HG02973 (cell line): ENCODE measurements at regions not wholly inside any gene's neighbourhood (a gene's known extent, or its start where the extent isn't known, plus 50 kb on each side); places are given as distances from the start of the nearest gene placed in this dataset.
"Not testable (repeated sequence)": the region's sequence is repeated elsewhere in the genome, so short reads cannot be mapped to it uniquely, and the experiment has no call there.

Source experiments
- ATAC-seq: cut with Tn5 transposase; IDR thresholded peaks from one replicate; pipeline ENCODE4 v1.9.1; 2021; ENCODE audit warnings: moderate library complexity; ENCODE audit not compliant: unreplicated experiment

DNA sequence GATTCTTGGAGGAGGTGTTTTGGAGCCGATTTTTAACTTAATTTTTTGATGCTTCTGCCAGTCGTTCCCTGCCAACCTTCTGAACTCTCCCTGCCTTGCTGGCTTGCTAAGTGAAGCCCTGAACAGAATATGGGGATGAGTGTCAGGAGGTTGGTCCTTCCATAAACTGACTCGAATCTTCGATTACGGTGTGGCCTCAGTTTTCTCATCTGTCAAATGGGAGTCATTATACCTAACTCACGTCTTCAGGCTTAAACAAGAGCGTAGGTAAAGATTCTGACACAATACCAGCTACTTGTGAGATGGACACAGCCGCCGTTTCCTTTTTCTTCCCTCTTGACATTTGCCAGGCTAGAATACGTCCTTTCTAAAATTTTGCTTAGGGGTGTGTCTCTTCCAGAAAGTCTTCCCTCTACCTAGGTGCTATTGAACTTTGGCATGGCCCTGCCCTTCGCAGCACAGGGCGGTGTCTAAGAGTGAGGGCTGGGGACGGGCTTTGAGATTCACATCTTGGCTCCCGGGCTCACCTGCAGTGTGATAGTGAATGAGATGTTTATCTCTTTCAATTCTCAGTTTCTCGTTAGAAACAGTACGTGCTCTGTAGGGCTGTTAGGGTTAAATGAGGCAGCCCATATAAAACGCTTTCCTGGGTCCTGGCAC lies 190.6 kb upstream of the SDK2 start:
- ATAC-seq: no peak

DNA sequence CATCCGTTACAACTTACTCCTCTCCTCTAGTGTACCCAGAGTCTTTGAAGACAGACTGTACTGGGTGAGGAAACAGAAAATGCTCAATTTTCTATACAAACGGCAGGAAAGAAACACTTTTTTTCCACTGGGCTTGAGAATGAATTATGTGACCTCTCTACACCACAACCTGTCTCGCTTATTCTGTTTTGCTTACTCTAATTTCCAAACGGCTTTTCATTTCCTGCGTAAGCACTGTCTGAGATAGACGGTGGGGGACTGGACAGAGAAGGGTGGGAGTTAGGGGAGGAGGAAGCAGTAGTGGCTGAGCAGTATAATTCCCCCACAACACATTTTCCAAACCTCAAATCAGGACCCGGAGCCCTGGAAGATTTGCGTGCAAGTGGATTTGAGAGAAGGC lies 191.4 kb upstream of the SDK2 start:
- no peak for ATAC-seq

DNA sequence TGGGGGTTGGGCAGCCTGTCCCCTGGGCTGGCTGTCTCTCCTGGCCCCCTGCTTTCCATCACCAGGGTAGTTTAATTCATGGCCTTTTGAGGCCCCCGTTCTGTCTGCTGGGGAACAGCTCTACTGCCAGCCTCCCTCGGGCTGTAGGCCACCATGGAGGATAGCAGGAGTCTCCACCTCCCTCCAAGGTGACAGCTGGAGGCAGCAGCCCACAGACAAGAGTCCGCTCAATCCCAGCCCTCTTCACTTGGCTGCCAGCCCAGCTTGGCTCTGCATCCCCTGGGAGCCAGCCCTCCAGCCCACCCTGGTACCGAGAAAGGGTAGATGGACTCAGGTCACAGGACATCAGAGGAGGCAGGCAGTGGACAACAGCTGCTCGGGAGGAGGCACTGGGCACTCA lies 194.6 kb upstream of the SDK2 start:
- no peak for ATAC-seq

DNA sequence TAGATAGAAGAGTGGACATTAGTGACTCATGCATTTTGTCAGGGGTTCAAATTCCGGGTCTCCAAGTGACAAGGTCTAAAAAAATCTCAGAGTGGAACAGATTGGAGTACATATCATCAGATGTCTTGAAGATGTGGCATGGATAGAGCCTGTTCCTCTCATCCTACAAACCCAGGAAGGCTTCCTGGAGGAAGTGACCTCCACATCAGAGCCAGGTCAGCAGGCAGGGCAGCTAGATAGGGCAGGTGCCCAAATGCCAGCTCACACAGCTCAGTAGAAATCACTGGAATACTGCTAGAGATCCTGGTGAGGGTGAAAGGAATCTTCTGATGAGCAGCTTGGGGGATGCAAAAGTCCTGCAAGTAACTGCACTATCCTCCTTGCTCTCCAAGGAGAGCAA lies 196.6 kb upstream of the SDK2 start:
- no peak for ATAC-seq

DNA sequence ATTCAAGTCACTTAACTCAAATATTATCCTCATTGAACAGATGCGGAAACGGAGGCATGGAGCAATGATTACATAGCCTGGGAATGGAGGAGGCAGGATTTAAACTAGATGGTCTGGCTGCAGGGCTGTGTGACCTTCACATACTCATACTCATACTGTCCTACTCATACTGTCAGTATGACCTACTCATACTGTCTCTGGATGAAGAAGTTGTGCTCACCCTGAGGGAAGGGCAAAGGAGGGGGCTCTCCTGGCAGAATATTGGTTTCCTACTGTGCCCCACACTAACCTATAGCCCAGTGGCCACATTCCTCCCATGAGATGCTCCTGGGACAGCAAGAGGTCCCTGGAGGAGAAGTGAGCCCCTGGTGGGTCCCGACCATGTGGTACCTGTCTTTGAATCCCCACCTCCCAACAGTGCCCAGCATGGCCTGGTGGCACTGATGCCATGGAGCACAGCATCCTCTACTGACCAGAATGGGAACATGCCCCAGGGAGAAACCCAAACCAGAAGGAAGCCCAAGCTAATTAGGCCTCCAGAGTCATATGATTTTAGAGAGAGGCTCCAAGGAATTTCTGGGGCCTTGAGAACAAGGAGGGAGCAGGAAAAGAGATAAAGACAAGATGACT lies 197.3 kb upstream of the SDK2 start:
- no peak for ATAC-seq

DNA sequence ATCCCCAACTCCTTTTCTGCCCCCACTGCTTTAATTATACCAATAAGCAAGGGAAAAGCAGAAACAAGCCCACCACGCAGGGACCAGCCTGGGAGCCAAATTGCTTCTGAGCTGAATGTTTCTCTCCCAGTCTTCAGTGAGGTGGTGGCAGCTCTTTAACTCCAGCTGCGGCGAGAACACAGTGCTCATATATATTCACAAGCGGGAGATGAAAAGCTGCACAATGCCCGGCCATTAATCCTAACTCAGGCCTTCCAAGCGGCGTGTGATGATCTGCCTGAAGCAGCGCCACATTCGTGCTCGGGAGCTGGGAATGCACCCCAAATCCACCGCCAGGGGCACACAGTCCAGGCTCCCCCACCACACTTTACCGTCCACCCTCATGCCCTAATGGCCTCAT lies 203.7 kb upstream of the SDK2 start:
- no peak for ATAC-seq

DNA sequence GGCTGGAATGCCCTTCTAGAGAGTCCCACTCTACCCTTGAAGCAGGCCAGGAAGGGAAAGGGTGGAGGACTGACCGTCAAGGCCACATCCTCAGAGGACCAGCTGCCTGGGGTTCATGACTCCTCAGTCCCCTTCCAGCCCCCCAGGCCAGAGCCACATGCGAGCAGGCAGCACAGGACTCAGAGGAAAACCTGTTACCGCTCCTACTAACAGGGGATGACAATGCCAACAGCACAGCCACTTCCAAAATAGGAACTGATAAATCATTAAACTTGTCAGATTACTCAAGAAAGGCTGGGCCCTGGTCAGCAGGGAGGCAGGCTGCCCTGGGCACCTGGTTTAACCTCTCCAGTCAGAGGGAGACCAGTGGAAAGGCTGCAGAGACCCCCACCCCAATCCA lies 206.2 kb upstream of the SDK2 start:
- no peak for ATAC-seq

DNA sequence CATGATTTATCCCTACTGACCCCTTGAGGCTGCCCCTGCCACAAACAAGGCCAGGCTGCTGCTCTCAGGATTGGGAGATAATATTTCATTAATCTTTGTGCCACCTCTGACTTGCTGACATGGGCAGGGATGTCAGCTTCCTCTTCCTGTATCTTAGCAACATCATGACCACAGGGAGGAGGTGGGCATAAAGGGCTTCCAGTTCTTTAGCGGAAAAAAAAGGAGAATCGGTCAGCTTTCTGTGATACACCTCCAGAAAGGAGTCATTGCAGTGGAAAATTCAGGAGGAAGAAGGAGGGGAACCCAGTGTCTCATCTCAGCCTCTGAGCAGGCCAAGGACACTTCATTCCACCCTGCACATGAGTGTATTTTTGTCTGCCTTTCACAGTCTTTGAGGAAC lies 206.8 kb upstream of the SDK2 start:
- ATAC-seq: no peak

DNA sequence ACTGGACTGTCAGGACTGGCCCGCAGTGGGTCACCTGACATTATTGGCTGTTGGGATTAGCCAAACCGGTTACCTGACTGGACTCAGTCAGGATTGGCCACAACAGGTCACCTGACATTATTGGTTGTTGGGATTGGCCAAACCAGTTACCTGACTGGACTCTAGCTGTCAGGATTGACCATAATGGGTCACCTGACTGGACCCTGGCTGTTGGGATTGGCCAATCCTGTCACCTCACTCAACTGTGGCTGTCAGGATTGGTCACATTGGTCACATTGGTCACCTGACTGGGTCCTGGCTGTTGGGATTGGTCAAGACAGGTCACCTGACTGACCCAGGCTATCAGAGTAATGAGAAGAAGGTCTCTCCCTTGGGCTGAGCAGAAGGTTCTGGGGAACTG lies 207.7 kb upstream of the SDK2 start:
- no peak for ATAC-seq

DNA sequence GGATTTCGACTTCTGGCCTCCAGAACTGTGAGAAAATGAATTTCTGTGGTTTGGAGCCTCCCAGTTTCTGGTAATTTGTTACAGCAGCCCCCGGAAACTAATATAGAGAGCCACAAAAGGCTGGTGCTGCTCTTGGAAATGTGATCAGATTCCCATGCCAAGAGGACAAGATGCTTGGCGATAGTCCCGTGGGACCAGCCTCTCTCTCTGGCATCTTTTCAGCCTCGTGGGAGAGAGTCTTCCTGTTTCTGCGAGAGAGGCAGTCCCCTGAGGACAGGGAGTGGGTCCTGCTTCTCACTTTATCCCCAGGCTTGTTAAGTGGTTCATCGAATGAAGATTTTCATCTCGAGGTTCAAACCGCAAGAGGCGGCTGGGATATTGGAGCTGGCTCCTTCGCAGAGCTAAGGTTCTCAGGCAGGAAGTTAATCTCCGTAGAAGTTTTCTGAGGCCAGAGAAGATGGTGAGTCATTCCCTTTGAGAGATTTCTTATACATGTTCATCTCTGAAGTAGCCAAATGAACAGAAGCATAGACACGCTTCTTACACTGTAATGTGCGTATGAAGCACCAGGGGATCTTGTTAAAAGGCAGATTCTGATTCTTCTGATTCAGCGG lies 211.6 kb upstream of the SDK2 start:
- ATAC-seq: no peak

DNA sequence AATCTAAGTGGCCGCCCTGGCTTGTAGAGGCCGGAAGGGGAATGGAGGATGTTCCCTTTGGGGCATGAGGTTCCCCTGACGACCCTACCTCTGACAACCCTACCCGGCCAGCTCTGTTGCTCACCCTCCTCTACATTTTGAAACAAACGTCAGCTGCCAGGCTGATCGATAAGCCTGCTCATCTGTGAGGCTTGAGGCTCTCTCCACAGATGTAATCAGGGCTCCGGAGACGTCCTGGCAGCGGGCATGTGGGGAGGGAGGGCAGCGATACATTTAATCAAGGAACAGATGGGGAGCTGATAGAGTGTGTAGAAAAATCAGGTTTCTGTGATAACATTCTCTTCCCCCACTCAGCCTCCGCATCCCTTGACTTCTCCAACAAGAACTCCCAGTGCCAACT lies 212.3 kb upstream of the SDK2 start:
- ATAC-seq: no peak

DNA sequence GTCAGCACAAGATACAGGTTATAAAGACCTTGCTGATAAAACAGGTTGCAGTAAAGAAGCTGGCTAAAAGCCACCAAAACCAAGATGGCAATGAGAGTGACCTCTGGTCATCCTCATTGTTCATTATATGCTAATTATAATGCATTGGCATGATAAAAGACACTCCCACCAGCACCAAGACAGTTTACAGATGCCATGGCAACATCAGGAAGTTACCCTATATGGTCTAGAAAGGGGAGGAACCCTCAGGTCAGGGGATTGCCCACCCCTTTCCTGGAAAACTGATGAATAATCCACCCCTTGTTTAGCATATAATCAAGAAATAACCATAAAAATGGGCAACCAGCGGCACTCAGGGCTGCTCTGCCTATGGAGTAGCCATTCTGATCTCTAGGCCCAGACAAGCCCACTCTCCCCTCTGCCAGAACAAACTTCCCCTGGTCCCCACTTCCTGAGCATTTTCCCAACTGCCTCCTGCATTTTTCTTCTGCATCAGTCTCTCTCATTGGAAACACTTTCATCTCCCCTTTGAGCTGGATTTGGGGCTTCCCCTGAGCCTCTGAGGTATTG lies 215.3 kb upstream of the SDK2 start:
- not testable (repeated sequence) for ATAC-seq

DNA sequence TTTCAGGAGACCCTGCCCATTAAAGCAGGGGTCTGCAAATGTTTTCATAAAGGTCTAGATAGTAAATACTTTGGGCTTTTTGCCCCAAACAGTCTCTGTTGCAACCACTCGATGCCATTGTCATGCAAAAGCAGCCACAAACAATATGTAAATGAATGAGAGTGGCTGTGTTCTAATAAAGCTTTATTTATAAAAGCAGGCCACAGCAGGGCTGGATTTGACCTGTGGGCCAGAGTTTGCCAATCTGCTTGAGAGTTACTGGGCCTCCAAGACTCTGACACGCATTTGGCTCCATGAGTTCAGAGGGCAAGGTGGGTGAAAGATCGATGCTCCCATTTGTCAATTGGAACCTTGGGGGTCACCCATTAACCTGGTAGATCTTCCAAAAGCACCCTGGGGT lies 217.3 kb upstream of the SDK2 start:
- ATAC-seq: no peak

DNA sequence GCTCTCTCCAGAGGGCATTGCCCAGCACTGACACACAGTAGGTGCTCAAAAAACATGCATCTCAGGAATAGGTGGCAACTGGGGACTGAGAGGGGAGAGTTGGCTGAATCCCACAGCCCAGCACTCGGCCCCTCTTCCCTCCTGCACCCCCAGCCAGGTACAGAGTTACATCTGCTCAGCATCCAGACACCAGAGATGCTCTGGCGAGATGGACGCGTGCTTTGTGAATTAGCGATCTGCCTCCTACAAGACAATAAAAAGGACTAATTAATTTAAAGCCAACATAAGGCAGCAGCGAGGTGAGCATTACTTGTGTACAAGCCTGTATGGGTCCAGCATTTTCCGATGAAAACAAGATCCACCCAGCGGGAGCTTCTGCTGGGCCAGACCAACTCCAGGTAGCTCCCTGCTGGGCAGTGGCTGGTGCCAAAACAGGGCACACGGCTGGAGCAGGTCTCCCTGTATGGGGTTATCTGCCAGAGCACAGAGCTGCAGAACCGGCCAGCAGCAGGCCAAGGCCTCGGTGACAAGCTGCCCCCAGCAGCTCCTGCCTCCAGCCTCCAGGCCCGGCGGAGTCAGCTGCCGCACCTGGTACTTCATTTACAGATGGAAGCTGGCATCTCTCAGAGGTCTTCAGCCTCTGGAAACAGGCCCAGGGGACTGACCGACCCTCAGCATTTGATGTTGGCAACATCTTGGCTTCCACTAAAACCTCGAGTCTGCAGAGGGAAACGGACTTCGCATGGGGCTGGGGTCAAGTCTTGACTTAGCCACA lies 219.7 kb upstream of the SDK2 start:
- ATAC-seq: no peak

DNA sequence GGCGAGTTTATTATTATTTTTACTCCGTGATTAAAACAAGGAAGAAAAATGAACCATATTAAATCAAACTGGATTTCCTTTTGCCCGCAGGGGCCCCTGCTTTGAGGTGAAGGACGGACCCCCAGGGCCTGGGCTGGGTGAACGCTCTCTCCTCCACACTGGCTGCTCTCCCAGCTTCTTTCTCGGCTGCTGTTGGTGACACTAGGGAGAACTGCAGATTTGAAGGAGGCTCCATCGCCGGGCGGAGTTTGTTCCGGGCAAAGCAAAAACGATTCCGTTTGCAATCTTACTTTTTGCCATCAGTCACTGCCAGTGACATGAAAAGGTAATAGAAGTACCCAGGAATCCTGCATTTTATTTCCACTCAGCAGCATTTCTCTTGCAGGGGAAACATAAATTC lies 221.6 kb upstream of the SDK2 start:
- no peak for ATAC-seq

DNA sequence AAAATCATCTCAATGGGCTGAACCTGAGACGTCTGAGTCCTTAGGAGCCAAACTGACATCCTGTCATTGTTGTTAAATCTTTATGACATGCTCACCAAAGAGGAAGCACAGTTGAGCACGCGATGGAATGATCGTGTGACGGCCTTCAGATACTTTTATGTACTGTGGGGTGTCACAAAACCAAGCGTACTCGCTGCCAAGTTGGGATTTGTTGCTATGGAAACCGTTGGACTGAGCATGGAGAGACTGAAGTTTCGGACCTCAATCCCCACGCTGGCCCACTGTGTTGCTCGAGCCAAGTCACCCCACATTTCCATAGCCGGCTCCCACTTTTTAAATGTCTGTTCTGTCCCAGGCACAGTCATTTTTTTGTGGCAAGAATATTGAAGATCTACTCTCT lies 222.8 kb upstream of the SDK2 start:
- ATAC-seq: no peak

DNA sequence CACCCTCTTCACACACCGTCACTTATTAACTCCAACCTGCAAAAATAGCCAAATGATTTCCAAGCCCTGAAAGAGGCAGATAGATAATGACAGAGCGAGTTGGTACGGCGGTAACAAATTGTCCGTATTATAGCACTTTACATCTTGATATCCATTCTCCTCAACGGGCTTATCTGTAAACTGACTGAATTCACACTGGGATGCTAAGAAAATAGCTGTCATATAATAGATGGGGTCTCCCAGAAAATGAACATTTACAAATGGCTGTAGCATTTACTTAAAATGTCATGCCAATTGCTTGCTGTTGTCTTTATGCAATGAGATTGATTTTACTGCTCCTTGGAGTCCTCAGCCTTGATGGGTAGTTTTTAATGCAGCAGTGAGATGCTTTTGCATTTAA lies 225.8 kb upstream of the SDK2 start:
- no peak for ATAC-seq

DNA sequence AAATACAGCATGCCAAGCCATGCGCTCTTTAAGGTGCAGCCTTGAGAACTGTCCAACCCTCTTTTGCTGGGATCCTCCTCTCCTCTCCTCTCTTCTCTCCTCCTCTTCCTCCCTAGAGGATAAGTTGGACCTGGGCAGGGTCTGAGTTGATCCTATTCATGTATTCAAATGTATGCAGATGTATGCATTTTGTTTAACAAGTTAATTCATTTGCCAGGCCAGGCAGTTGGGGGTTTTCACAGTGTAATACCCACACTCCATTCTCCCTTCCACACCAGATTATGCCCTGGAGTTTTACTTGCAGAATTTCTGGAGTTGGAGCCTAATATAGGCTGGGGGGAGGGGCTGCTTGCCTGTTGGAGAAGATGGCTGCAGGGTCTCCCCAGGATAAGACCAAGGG lies 226.2 kb upstream of the SDK2 start:
- no peak for ATAC-seq

DNA sequence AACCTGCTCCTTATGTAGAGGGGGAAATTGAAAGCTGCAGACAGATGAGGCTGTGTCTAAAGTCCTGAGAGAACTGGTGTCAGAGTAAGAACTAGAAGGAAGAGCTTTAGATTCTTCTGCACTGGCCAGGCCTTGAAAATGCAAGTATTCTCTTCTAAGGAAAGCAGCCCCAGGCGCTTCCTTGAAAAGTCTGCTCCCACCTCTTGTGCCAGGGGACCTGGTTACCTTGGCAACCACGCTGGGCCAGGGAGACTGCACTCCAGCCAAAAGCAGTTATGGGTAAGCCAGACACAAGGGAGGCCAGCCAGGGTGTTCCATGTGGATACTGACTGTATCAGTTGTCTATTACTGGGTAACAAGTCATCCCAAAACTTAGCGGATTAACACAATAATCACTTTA lies 228.6 kb upstream of the SDK2 start:
- ATAC-seq: no peak

DNA sequence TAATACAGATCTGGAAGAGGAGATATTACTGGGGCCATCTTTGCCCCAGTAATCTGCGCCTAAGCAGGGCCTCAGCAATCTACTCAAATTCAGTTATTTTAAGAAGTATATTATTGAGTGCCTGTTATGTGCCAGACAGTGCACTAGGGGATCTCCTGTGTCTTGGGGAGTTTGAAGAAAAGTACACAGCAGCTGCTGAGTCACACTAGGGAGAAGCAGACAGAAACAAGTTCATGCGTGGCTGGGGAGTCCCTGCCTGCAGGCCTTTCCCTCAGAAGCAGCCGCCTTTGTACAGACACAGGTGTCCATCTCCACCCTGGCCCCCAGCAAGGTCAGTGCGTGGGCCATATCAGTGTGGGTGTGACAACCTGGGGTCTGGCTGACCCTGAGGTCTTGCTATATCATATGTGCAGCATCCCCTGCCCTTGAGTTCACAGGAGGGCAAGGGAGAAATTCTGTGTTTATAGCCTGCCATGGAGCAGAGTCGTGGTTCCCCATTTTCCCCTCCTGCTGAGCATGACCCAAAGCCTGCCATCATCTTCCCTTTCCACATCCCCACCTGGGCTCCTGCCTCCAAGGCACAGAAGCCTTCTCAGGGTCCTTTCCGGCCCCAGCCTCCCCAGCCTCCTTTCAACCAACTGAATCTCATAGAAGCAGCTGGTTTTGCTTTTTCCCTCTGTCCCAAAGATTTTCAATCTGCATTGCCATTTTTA lies 229.9 kb upstream of the SDK2 start:
- ATAC-seq: peak; percentile 75

DNA sequence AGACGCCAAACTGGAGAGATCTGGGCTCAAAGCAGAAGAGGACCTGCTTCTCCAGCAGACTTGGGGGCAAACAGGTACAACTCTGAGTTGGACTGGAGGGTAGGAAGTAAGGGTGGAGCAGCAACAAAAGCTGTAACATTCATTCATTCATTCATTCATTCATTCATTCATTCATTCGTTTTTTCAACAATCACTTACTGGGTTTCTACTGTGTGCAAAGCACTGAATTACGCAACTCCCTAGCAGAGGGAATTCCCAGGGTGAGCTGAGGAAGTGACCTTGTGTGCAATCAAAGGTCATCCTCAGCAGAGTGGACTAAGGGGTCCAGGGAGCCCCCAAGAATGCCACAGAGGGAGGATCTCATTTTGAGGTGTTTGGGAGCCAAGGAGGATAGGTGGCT lies 231.1 kb upstream of the SDK2 start:
- ATAC-seq: no peak
